ENCODE measurements at regions not wholly inside any gene's neighbourhood (a gene's known extent, or its start where the extent isn't known, plus 50 kb on each side); places are given as distances from the start of the nearest gene placed in this dataset.

GRCh38 chr6:170461556-170462365, 91.3 kb downstream of the PSMB1 start:
- TF ChIP-seq CTCF (IDR thresholded peaks at IDR 0.05) (no peak), POLR2A (IDR thresholded peaks at IDR 0.05) (no peak), POLR2AphosphoS5 (IDR thresholded peaks at IDR 0.05) (no peak)

Measured in stomach (tissue), 4 donors.